Ammon's horn (tissue), 1 donor: ENCODE measurements at regions not wholly inside any gene's neighbourhood (a gene's known extent, or its start where the extent isn't known, plus 50 kb on each side); places are given as distances from the start of the nearest gene placed in this dataset.
"Not testable (repeated sequence)": the region's sequence is repeated elsewhere in the genome, so short reads cannot be mapped to it uniquely, and the experiment has no call there.

Source experiments
- DNase-seq: peaks from one replicate; pipeline ENCODE4 v3.0.0-alpha.2; 2016; ENCODE audit warnings: low spot score

- no peak for DNase-seq
These were observed 377.7 kb upstream of the MAF start for GRCh38 chr16:79977940-79978836.

- DNase-seq = no peak
These were observed 372.8 kb upstream of the MAF start for GRCh38 chr16:79973320-79973719.

- no peak for DNase-seq
These were observed 371.6 kb upstream of the MAF start for GRCh38 chr16:79972053-79972704.

GRCh38 chr16:79971237-79971572, 370.7 kb upstream of the MAF start:
- no peak for DNase-seq

GRCh38 chr16:79970551-79971236, 370.2 kb upstream of the MAF start:
- DNase-seq = no peak

- no peak for DNase-seq
These were observed 369.6 kb upstream of the MAF start for GRCh38 chr16:79970087-79970486.

GRCh38 chr16:79969458-79969857, 368.9 kb upstream of the MAF start:
- no peak for DNase-seq

- DNase-seq = no peak
These were observed 365.7 kb upstream of the MAF start for GRCh38 chr16:79966226-79966625.

GRCh38 chr16:79965718-79966117, 365.2 kb upstream of the MAF start:
- DNase-seq = no peak

- no peak for DNase-seq
These were observed 363.6 kb upstream of the MAF start for GRCh38 chr16:79964104-79964503.

GRCh38 chr16:79962962-79963361, 362.4 kb upstream of the MAF start:
- no peak for DNase-seq

GRCh38 chr16:79959226-79959625, 358.7 kb upstream of the MAF start:
- DNase-seq = no peak

GRCh38 chr16:79954921-79955705, 354.6 kb upstream of the MAF start:
- no peak for DNase-seq

- DNase-seq = no peak
These were observed 350.6 kb upstream of the MAF start for GRCh38 chr16:79950932-79951719.

GRCh38 chr16:79949417-79949816, 348.9 kb upstream of the MAF start:
- DNase-seq = no peak

GRCh38 chr16:79947771-79948170, 347.2 kb upstream of the MAF start:
- DNase-seq = no peak

GRCh38 chr16:79946252-79946651, 345.7 kb upstream of the MAF start:
- no peak for DNase-seq

GRCh38 chr16:79943736-79944135, 343.2 kb upstream of the MAF start:
- no peak for DNase-seq

GRCh38 chr16:79938575-79938974, 338.0 kb upstream of the MAF start:
- DNase-seq = no peak

GRCh38 chr16:79937671-79938070, 337.1 kb upstream of the MAF start:
- DNase-seq = not testable (repeated sequence)

- DNase-seq = no peak
These were observed 333.1 kb upstream of the MAF start for GRCh38 chr16:79933603-79934002.
